K562 (cell line): ENCODE measurements at regions not wholly inside any gene's neighbourhood (a gene's known extent, or its start where the extent isn't known, plus 50 kb on each side); places are given as distances from the start of the nearest gene placed in this dataset.

ENCODE experiments used
- ATAC-seq: fragments of 200-7000 bp; cut with Tn5 transposase; 3 replicates; pipeline ENCODE4 v1.9.1; 2020; ENCODE audit warnings: moderate library complexity
- BruUV-seq: library from RNA; stranded (reverse); fragments of 400-500 nt; replicated peaks from 2 replicates; lab custom pipeline; 2021; lab: Mats Ljungman, UMichigan
- CTCF ChIA-PET: fragments of 300-600 bp; formaldehyde crosslinking; extraction: SDS; loops from one replicate; lab custom pipeline; 2021; ENCODE audit warnings: low intra/inter-chr PET ratio; lab: Yijun Ruan, JAX
- POLR2A ChIA-PET: fragments of 300-600, 350-650 bp; sonication (Branson Sonifier 250); formaldehyde crosslinking; extraction: SDS; loops from one replicate; lab custom pipeline; 2021; ENCODE audit warnings: antibody characterized with exemption, inconsistent platforms; lab: Yijun Ruan, JAX
- DNase-seq, 4 experiments: peaks; one replicate each; pipeline versions ENCODE4 v3.0.0 to v3.0.0-alpha.2; 2011 to 2018; ENCODE audit warnings: low spot score in 3 of 4, mixed read lengths in 3 of 4; ENCODE audit errors: extremely low read depth in 1 of 4
- FAIRE-seq: peaks from 2 replicates; lab custom pipeline; 2011; peaks lifted over from hg19 to GRCh38; lab: Jason Lieb, UNC
- H2AFZ ChIP-seq: 2 replicates; pipeline ENCODE4 v1.6.0; 2011; ENCODE audit warnings: low read depth, low read length, control low read depth, inconsistent platforms
- H3K27ac ChIP-seq: fragments of 200-600 bp; 3 replicates; pipeline ENCODE4 v1.8.0; 2011; ENCODE audit warnings: low read depth, mild to moderate bottlenecking, control low read depth, inconsistent platforms, low read length, moderate library complexity, mixed read lengths; ENCODE audit errors: extremely low read depth
- H3K27me3 ChIP-seq, 2 experiments: fragments of 300-600 bp in 1 of 2; 2 replicates in 1 of 2; 3 replicates in 1 of 2; pipeline versions ENCODE4 v1.6.0 to v1.8.0; 2011; ENCODE audit warnings: inconsistent platforms in 2 of 2, low read length in 2 of 2, mild to moderate bottlenecking in 1 of 2, mixed read lengths in 1 of 2, moderate library complexity in 1 of 2; ENCODE audit not compliant: control insufficient read depth in 2 of 2, insufficient read depth in 2 of 2
- H3K36me3 ChIP-seq: fragments of 300-600 bp; 3 replicates; pipeline ENCODE4 v1.8.0; 2011; ENCODE audit warnings: mild to moderate bottlenecking, low read length, inconsistent platforms; ENCODE audit not compliant: control insufficient read depth, insufficient read depth
- H3K4me1 ChIP-seq, 2 experiments: fragments of 200-600 bp in 1 of 2; replicated peaks in 1 of 2; 2 replicates in 1 of 2; 3 replicates in 1 of 2; pipeline versions ENCODE4 v1.5.1 to v1.8.0; 2011; ENCODE audit warnings: inconsistent platforms in 2 of 2, low read length in 2 of 2, mild to moderate bottlenecking in 1 of 2, mixed read lengths in 1 of 2, moderate library complexity in 1 of 2; ENCODE audit not compliant: control insufficient read depth in 2 of 2, insufficient read depth in 2 of 2
- H3K4me2 ChIP-seq: 2 replicates; pipeline ENCODE4 v1.6.1; 2011; ENCODE audit warnings: low read length, control low read depth, inconsistent platforms, mixed read lengths; ENCODE audit not compliant: insufficient read depth
- H3K4me3 ChIP-seq: fragments of 200-600 bp; sonication (generic), shearing (Covaris generic); 2 replicates; pipeline ENCODE4 v1.5.1; 2016; ENCODE audit warnings: control low read depth, inconsistent platforms
- H3K79me2 ChIP-seq: fragments of 200-600 bp; 3 replicates; pipeline ENCODE4 v1.8.0; 2011; ENCODE audit warnings: low read length, inconsistent platforms; ENCODE audit not compliant: control insufficient read depth, insufficient read depth
- H3K9ac ChIP-seq, 2 experiments: 2 replicates each; pipeline versions ENCODE4 v1.6.0 to v1.6.1; 2011; ENCODE audit warnings: low read depth in 2 of 2, low read length in 2 of 2, control low read depth in 1 of 2, inconsistent platforms in 1 of 2, mild to moderate bottlenecking in 1 of 2, mixed read lengths in 1 of 2; ENCODE audit not compliant: insufficient read depth in 1 of 2
- H3K9me1 ChIP-seq: one replicate; pipeline ENCODE4 v1.6.0; 2011; ENCODE audit warnings: inconsistent platforms, mild to moderate bottlenecking, low read length, moderate library complexity; ENCODE audit not compliant: control insufficient read depth, insufficient read depth
- H3K9me3 ChIP-seq: replicated peaks from 2 replicates; pipeline ENCODE4 v1.5.1; 2011; ENCODE audit warnings: low read depth, low read length, inconsistent platforms; ENCODE audit not compliant: control insufficient read depth, insufficient read depth
- H4K20me1 ChIP-seq: replicated peaks from 2 replicates; pipeline ENCODE4 v1.6.1; 2011; ENCODE audit warnings: low read length, inconsistent platforms, mixed read lengths; ENCODE audit not compliant: control insufficient read depth, insufficient read depth
- DDX20 ChIP-seq: fragments of 450-650 bp; IDR thresholded peaks from 2 replicates; pipeline ENCODE4 v1.6.1; 2016; ENCODE audit warnings: missing genetic modification characterization, low read depth, mild to moderate bottlenecking, missing compliant biosample characterization, moderate library complexity
- EP400 ChIP-seq: fragments of 450-650 bp; IDR thresholded peaks from 2 replicates; pipeline ENCODE4 v1.6.1; 2017; ENCODE audit warnings: antibody characterized with exemption, mild to moderate bottlenecking, moderate library complexity
- ILK ChIP-seq: fragments of 450-650 bp; IDR thresholded peaks from 2 replicates; pipeline ENCODE4 v1.6.1; 2016; ENCODE audit warnings: missing genetic modification characterization, low read depth, mild to moderate bottlenecking, missing compliant biosample characterization, moderate library complexity, borderline replicate concordance
- KDM4B ChIP-seq, 2 experiments: fragments of 450-650 bp in 1 of 2; sonication (generic) in 1 of 2; IDR thresholded peaks; 2 replicates each; pipeline ENCODE4 v1.6.1; 2016 to 2017; ENCODE audit warnings: borderline replicate concordance in 2 of 2, antibody characterized with exemption in 1 of 2, low read depth in 1 of 2, mild to moderate bottlenecking in 1 of 2
- MXI1 ChIP-seq: IDR thresholded peaks from 2 replicates; pipeline ENCODE4 v1.6.1; 2011; ENCODE audit warnings: low read depth, mild to moderate bottlenecking, improper control_type of control experiment, low read length
- NR1H2 ChIP-seq: sonication (generic); formaldehyde crosslinking; IDR thresholded peaks from 2 replicates; pipeline ENCODE4 v1.4.0; 2020; ENCODE audit warnings: mild to moderate bottlenecking, missing genetic modification reagents
- ZNF24 ChIP-seq: fragments of 450-650 bp; IDR thresholded peaks from 2 replicates; pipeline ENCODE4 v1.6.1; 2016
- WGBS: fragments of 100-300 bp; shearing (Covaris generic); methylation state at CpG from one replicate; pipeline ENCODE4 v1.1.6; 2016; ENCODE audit warnings: low coverage, mixed read lengths; ENCODE audit not compliant: insufficient coverage; ENCODE audit errors: missing lambda C conversion rate; 5-methylcytosine and 5-hydroxymethylcytosine counted together
- in situ Hi-C: fragments of 300-500 bp; cut with MboI; formaldehyde crosslinking; loops from 4 replicates; pipeline ENCODE4 v1.15.0; 2018; ENCODE audit warnings: inconsistent platforms, mixed read lengths
- intact Hi-C: fragments of 100-400 bp; cut with micrococcal nuclease; formaldehyde crosslinking; loops from 2 replicates; pipeline ENCODE4 v1.14.2; 2022
- TF ChIP-seq, protein P1 (sequence below): fragments of 450-650 bp; IDR thresholded peaks from 2 replicates; pipeline ENCODE4 v1.6.1; 2016; ENCODE audit warnings: borderline replicate concordance

GRCh38 chr13:53174545-53174944, 145.9 kb downstream of the OLFM4 start:
- H2AFZ ChIP-seq = no peak overlapping the region
- in situ Hi-C loops = loop anchor here (25.0 kb wide), 1 partner anchor 562 kb away; no protein-coding TSS in a partner anchor
- H3K4me3 ChIP-seq = no peak overlapping the region
- no peaks in the 10 kb centered on the region for H3K27me3 ChIP-seq
- FAIRE-seq (no peak), ATAC-seq (no peak), DNase-seq (no peak)
- no peak overlapping the region for H3K4me2 ChIP-seq
- CTCF ChIA-PET = no interaction called here
- H3K9me1 ChIP-seq = no peaks in the 10 kb centered on the region
- H4K20me1 ChIP-seq = no peaks in the 10 kb centered on the region
- TF ChIP-seq MXI1 = no peak
- H3K36me3 ChIP-seq = no peaks in the 10 kb centered on the region
- H3K4me1 ChIP-seq = no peaks in the 10 kb centered on the region
- no TSS peak for BruUV-seq
- H3K9ac ChIP-seq = no peak overlapping the region
- intact Hi-C loops = no loop called here
- H3K27ac ChIP-seq = no peak overlapping the region
- no peaks in the 10 kb centered on the region for H3K9me3 ChIP-seq
- WGBS = 0% methylated on average over 2 of the region's 2 CpGs
- H3K79me2 ChIP-seq = no peaks in the 10 kb centered on the region
- POLR2A ChIA-PET = no interaction called here

DNA sequence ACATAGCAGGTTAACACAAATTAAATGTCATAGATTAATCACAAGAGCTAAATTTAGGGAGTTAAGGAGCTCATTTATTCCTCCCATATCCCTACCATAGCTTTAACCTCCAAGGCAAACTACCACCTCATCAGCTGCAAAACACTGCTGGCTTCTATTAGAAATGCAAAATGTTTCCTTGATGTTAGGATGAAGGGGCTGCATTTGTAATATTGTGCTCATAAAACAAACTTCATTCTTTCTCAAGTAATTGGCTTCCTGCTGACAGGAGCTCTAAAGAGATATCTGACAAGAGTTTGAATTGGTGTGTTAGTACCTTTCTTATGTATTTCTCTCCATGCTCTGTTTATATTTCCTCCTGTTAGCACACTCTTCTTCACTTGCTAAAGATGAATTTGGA, 152.1 kb downstream of the OLFM4 start:
- ChIA-PET CTCF (no interaction called here), POLR2A (no interaction called here)
- no TSS peak for BruUV-seq
- H4K20me1 ChIP-seq = no peaks in the 10 kb centered on the region
- intact Hi-C loops = no loop called here
- H3K4me1 ChIP-seq = no peaks in the 10 kb centered on the region
- no peak overlapping the region for H2AFZ ChIP-seq
- in situ Hi-C loops = no loop called here
- no peaks in the 10 kb centered on the region for H3K79me2 ChIP-seq
- H3K9ac ChIP-seq = no peak overlapping the region
- H3K27ac ChIP-seq = no peak overlapping the region
- no peaks in the 10 kb centered on the region for H3K36me3 ChIP-seq
- no peaks in the 10 kb centered on the region for H3K27me3 ChIP-seq
- H3K4me3 ChIP-seq = no peak overlapping the region
- DNase-seq = no peak
- H3K9me1 ChIP-seq = no peaks in the 10 kb centered on the region
- no peak for FAIRE-seq
- TF ChIP-seq NR1H2 (CRISPR knock-in tag) (no peak), EP400 (no peak), ZNF24 (no peak), KDM4B (IDR thresholded peaks at IDR 0.05; ENCODE audit: borderline replicate concordance in 2 of 2, low read depth in 1 of 2) (no peak), DDX20 (tag) (no peak), ILK (tag) (no peak)
- TF ChIP-seq, protein P1, sequence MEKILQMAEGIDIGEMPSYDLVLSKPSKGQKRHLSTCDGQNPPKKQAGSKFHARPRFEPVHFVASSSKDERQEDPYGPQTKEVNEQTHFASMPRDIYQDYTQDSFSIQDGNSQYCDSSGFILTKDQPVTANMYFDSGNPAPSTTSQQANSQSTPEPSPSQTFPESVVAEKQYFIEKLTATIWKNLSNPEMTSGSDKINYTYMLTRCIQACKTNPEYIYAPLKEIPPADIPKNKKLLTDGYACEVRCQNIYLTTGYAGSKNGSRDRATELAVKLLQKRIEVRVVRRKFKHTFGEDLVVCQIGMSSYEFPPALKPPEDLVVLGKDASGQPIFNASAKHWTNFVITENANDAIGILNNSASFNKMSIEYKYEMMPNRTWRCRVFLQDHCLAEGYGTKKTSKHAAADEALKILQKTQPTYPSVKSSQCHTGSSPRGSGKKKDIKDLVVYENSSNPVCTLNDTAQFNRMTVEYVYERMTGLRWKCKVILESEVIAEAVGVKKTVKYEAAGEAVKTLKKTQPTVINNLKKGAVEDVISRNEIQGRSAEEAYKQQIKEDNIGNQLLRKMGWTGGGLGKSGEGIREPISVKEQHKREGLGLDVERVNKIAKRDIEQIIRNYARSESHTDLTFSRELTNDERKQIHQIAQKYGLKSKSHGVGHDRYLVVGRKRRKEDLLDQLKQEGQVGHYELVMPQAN = no peak
- no peak for ATAC-seq
- no peak overlapping the region for H3K4me2 ChIP-seq
- no peaks in the 10 kb centered on the region for H3K9me3 ChIP-seq
